ENCODE measurements at regions not wholly inside any gene's neighbourhood (a gene's known extent, or its start where the extent isn't known, plus 50 kb on each side); places are given as distances from the start of the nearest gene placed in this dataset.

DNA sequence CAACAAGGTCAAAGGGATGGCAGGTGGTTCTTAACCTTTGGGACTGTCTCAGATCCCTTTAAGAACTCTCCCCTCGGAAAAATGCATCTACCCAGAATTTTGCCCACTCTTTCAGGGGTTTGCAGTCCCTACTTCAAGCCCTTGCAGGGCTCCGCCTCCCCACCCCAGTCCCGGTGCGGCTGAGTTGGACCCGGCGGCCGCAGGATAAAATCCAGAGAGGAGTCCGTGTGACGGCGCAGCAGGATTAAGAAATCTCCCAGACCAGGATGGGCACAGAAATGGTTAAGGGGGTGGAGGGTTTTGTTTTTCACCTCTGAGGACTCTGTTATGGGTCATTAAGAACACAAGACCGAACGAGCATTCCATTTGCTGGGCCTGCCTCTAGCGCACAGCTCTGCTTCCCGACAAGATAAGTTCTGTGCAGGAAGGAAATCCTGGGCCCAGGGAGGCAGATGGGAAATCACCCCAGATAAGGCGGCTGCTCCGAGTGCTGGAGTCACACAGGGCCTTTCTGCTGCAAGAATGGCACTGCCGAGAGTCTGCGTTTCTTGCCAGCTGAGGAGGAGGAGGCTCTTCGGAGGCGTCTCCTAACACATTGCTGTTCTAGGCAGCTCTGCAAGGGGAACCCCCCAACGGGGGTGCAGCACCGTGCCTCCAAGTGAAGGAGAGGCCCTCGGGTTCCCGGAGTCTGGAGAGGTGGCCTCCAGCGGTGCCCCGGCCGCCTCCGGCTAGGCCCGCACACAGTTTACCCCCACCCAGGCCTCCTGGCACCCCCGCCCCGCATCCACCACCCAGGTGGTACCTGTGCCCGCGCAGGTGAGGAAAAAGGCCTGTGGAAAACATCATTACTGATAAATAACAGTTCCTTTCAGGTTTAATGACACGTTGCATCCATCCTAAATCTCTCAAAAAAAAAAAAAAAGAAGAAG lies 277.6 kb downstream of the BCOR start:
- no peak for DNase-seq

DNA sequence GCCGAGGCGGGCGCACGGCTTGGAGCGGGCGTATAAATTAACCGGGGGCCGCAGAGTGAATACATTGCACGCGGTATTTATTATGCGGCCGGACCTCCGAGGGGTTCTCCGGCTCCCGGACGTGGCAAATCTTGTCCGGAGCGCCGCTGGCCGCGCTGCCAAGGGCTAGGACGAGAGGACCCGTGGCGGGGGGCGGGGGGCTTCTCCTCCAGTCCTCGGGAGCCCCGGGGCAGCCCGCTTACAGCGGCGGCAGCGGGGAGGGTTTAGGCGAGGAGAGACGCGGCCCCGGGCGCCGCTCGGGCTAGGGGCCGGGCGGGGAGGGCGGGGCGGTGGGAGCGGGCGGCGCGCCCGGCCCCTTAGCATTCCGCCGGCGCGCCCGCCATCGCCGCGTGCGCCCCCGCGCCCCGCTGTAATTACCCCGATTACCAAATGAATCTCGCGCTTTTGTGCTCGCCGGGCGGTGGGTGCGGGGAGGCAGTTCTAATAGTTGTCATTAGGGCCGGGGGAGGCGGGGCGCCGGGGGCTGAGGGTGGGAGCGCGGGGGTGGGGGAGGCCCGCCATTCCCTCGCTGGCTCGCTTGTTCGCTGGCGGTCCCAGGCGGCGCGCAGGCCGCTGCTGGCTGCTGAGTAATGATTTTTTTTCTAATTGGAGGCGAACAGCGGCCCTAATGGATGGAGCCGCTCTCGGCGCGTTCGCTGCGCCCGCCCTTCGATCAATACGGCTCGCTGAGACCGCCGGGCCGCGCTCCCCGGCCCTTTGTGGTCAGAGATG lies 276.6 kb downstream of the BCOR start:
- DNase-seq: no peak

DNA sequence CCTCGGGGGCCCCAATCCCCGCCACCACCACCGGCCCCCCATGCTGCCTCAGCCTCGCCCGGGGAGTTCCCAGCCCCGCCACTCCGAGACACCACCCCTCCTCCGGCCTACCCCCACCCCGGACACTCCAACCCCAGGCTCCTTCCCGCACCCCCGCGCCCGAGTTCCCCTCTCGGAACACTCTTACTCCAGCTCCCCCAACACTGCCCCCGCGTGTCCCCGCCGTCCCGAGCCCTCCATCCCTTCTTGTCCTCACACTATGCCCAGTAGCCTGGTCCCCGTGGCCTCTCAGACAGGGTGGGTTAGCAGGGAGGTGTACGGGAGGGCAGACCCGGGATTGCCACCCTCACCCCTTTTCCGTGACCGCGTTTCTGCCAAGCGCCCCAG lies 276.1 kb downstream of the BCOR start:
- DNase-seq: no peak

DNA sequence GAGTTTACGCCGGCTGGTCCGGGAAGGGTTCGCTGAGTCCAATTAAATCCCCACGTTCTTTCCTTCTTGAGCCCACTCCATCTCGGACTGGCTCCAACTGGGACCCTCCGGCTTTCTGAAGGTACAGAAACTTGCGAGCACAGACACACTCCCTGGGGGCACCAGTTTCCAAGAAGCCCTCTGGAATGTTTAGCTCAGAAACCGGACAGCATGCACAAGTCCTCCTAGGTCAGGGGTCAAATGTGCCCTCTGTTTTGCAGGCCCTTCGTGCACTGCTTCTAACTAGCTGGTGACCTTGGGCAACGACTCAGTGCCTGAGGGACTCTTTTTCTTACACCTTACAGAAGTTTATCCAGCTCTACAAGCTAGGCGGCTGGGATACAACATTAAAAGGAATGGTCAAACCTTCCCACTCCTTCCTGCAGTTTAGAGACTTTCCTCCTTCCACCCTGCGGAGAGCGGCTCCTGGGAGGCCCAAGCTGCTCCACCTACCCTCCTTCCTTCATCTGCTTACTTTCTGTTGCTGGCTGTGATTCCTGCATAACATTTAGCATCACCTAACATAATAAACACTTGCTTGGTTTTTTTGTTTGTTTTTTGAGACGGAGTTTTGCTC lies 275.5 kb downstream of the BCOR start:
- DNase-seq: no peak

DNA sequence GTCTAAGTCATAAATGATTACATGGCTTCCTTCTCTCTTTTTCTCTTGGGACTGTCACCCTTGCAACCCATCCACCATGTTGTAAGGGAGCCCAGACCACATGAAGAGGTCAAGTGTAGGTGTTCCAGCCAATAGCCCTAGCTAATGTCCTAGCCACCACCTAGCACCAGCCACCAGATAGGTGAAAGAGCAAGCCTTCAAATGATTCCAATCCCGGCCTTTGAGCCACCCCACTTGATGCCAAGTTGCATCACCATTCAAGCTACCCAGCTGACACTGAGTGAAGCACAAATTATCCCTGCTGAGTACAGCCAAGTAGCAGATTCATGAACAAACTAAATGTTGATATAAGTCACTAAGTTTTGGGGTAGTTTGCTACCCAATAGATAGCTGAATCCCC lies 274.3 kb downstream of the BCOR start:
- DNase-seq: no peak

DNA sequence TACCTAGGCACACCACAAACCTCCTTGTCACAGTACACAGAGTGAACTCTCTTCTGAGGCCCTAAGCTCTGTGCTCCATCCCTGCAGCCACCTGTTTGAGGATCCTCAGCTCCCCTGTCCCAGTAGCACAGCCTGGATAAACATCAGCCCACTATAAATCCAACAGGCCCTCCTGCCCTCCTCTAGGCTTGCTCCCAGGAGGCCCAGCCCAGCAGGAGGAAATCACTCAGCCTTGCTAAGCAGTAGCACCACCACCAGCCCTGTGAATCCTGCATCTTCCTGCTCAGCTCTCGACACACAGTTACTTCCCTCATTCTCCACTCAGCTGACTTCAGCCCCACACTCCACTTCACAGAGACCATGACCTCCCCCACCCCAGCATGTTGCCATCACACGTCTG lies 273.9 kb downstream of the BCOR start:
- DNase-seq: no peak

DNA sequence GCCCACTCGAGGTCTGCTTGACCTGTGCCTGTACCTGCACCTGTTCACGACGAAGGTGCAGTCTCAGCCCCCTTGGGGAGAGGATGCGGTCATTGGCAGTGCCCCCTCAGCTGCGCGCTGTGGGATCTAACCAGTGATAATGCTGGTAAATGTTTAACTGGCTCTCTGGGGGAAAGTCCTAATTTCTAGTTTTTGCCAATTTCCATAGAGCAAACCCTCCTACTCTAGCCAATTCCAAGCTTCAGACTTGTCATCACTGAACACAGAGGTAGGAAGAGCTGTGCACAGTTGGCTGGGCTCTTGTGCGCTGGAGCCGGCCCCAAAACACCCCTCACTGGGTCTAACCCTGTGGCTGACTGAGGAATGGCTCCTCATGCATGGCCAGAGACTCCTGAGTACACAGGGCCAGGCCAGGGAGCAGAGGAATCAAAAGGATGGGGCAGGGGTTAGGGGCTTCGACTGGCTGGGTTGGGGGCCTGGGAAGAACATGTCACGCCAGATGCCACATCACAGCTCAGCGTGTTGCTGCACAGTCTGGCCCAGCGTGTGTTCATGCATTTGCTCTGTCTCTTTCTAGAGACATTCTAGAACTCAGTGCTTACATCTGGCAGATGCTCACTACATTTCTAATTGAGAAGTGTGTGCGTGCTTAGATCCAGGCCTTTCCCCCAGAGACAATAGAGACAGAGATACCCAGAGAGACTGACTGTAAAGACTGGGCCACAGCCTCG lies 270.8 kb downstream of the BCOR start:
- no peak for DNase-seq

DNA sequence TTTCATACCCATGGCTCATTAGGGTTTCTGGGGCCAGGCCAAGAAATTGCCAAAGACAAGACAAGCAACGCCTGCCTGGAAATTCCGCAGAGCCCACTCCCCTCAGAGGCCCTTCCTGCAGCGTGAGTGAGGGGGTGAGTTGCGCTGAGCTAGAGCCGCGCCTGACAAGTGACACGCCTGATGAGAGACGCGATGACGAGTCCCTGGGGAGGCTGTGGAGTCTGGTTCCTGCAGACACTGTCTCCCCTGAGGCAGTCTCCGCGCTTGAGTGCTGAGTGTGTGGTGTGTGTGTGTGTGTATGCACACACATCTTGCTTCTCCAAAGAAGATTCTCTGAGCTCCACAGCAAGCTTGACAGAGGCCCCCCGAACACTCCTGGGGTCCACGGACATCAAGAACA lies 269.8 kb downstream of the BCOR start:
- DNase-seq: no peak

DNA sequence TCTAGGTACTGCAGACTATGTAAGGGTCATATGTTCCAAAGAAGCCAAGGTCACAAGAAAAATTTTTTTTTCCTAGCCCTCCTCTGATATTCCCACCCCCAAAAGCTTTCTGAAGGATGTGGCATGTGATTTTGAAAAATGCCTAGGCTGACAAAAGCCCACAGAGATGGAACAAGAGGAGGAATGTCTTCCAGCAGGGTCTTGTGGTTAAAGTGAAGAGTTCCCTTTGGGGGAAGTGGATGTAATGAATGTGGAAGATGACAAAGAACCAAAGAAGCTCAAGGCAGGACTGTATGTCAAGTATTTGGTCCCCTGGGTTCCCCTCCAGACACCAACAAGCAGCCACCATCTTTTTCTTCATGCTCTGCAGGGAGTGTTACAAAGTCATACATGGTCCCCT lies 268.8 kb downstream of the BCOR start:
- no peak for DNase-seq

DNA sequence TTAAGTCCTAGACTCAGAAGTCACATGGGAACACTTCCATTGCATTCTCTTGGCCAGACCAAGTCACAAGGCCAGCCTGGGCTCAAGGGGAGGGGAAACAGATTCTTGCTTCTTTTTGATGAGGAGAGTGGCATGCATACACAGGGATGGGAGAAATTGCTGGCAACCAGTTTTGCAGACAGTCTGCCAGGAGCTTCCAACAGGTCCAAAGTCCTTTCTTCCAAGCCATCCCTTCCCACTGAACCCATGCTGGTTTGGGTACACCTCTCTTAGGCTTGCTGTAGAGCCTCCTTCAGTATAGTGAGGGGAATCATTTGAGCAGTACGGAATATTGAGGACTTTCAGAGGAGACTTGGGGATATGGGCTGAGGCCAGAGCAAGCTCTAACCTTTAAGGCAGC lies 267.8 kb downstream of the BCOR start:
- DNase-seq: no peak

DNA sequence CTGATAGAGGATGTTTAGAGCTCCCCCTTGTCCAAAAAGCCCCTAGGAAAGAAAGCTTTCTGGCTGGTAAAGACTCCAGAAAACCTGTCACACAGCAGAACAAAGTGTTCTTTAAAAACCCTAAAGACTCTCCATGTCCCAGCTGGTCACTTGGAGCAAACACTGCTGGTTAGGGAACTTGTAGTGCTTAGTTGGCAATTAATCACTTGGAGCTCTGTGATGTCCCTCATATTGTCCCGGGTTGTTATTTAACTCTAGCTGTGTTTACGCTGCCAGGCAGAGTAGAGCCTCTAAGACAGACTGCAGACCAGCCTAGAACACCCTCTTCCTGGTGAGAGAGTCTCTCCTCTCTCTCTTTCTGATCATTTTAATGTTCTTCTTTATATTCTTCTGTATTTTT lies 267.3 kb downstream of the BCOR start:
- no peak for DNase-seq

DNA sequence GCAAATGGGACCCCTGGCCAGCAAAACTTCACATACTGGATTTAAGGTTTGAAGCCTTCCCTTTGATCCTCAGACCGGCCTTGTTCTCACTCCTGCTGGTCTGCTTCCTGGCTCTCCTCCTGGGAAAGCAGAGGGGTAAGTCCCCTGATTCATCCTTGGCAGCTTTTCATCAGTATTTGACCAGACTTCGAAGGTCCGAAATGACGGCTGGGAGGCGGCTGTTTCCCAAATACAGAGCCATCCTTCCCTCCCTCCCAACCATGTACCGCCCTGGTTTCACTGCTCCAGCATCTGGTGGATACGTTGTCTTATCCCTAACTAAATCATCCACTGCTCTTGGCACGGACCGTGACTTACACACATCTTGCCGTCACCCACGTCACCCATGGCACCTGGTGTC lies 265.5 kb downstream of the BCOR start:
- no peak for DNase-seq

DNA sequence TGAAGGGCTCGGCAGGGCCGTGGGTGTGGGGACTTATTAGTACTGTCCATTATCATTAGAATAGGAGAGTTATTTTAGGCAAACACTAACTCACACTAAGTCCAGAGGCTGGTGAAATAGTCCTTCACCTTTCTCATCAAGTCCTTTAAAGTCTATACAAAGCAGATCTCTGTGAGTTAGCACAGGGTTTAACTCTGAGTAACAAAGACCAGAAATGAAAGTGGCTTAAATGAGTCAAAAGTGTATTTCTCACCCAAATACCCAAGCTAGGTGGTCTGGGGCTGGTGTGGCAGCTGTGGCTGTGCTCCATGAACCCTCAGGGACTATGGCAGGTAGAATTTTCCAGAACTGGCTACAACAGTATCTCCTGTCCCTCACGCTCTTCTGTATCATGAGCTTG lies 263.2 kb downstream of the BCOR start:
- no peak for DNase-seq

DNA sequence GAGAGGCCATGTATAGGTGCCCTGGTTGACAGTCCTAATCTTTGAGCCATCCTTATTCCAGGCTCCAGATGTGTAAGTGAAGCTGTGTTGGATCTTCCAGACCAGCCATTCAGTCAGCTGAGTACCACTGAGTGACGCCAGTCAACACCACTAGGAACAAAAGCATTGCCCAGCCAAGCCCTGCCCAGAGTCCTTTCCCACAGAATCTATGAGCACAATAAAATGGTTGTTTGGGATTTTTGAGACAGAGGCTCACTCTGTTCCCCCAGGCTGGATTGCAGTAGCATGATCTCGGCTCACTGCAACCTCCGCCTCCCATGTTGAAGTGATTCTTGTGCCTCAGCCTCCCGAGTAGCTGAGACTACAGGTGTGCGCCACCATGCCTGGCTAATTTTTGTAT lies 262.5 kb downstream of the BCOR start:
- no peak for DNase-seq

DNA sequence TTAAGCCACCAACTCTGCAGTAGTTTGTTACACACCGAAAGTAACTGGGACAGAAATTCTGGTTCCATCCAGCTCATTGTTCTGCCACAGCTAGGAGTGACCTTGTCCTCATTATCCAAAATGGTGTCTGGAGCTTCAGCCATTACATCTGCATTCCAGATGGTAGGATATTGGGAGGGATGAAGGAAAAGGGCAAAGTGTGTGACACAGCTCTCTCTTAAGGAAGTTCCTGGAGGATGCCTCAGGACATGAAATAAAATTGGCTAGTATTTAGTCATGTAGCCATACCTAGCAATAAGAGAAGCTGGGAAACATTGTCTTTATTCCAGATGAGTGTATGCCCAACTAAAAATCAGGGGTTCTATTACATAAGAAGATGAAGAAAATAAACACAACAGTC lies 262.0 kb downstream of the BCOR start:
- DNase-seq: no peak

DNA sequence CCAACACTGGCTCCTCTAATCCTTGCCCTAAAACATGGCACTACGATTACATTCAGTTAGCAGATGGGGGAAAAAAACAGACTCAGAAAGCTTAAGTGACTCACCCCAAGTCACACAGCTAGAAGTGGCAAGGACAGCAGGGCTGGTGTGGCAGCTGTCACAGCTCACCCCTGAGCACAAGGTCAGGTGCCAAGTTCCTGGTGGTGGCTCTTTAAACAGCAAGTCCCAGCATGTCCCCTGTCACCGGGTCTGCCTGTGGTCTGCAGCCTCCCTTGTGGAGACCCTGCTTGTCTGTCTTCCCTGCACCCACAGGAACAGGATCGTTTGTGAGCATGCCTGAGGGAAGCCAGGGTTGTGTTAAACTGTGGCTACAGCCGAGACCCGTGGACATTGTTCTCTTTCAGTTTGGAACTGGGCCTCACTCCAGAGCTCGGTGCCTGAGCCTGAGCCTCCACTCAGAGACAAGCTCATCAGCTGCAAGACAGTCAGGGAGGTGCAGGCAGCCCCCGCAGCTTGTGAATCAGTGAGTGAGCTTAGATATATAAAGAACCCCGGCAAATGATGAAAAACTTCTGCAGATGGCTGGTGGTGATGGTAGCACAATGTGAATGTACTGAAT lies 260.8 kb downstream of the BCOR start:
- no peak for DNase-seq

DNA sequence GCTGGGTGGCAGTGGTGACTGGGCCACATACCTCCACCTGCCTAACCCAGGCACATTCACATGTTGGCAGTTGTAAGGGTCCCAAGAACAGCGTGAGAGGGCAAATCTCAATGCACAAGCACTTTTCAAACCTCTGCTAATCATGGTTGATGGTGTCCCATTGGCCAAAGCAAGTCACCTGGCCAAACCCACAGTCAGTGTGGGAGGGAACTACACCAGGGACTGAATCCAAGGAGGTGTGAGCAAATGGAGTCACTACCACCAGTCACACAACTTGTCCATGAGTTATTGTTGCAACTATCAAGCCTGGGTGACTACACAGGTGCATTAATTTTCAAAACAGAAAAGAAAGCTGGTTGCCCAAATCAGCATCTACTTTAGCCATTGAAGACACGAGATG lies 260.1 kb downstream of the BCOR start:
- no peak for DNase-seq

DNA sequence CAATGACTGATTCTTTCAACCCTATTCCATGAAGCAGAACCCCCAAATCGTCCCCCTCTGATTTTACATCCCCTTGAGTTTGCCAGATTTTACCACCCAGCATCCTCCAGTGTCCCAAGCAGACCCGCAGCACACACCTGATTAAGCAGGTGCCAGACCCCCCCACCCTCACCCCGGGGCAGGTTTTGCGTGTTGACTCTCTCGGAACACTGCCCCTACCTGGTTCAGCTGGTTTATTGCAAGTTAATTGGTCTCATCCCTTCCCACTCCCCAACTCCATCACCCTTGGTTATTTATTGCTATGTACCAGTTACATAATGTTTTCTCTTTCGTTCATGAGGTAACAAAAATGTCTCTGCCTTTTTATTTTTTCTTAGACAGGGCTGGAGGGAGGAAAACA lies 258.4 kb downstream of the BCOR start:
- DNase-seq: no peak

DNA sequence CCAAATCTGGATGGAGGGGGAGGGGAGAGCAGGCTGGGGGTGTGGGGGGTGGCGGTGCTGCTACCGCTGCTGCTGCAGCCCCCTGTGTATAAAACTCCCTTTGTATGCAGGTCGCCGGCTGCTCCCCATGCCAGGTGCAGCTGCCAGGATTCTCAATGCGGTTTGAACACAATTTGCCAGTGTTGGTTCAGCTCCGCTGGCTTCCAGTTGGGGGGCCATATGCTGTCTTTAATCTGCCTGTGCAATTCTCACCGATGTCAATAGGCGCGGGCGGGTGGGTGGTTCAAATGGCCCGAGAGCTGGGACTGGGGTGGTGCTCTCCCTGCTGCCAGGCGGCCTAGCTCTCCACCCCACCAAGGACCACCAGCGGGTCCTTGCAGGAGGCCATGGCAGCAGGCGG lies 257.6 kb downstream of the BCOR start:
- no peak for DNase-seq

DNA sequence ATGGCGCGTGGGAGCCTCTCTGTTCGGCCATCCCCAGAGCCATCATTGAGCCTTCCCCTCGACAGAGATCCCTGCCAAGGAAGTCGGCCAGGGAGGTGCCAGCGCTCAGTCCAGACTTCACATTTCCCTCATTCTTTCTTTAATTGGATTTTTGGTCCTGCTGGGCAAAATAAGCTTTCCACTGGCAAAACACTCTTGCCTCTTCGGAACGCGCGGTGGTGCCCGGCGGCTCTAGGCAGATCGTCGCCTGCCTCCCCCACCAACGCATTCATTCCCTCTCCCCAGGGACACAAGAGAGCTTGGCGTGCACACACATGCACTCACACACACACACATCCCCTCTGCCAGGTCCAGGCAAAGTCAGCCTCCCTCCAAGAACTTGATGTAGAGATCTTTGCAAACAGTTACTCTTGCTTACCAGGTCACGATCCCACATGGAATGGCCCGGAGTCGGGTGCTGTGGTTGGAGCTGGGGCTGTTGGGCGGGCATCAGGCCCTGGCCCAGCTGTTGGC lies 257.1 kb downstream of the BCOR start:
- DNase-seq: no peak

DNA sequence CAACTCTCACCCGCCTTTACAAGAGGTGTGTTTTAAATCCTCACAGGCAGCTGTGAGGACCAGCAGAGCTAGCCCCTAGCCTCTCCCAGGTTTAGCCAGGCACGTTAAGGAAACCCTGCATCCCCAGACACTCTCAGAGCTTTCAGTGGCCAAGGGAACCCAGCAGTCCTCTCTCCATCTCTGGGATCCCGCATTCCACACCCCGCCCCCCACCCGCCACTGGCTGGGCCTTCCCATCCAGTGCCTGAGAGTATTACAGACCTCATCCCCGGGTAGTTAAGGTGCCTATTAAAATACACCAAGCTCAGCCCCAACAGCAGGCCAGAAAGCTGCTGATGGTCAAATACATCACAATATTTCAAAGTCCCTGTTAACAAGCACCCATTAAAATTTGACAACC lies 256.2 kb downstream of the BCOR start:
- DNase-seq: no peak

DNA sequence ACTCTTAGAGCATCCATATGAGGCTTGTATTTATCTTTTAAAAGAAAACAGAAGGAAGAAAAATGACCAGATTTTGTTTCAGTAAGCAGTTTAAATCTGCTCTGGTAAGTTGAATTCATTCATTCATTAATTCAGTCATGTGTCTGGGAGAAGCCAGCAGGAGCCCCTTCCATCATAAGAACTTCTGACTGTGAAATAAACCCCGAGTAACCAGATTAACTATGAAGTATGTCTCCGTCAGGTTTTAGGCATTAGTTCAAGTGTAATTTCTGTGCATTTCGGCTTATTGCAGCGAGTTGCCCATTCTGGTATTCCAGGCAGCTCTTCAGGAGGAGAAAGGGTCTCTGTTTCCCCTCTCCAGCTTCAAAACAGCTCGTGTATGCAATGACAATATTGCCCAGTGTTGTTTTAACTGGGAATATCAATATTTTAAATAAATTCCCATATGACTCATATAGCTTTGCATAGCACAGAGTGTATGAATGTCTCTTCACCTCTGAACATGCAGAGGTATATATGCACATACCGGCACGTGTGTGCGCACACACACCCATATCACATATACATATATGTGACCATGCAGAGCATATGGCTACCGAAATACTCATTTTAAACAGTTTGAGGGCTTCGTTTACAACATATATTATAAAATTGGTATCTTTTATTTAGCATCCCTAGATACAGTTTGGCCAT lies 255.3 kb downstream of the BCOR start:
- DNase-seq: no peak
